CD14-positive monocyte (primary cell): ENCODE measurements at regions not wholly inside any gene's neighbourhood (a gene's known extent, or its start where the extent isn't known, plus 50 kb on each side); places are given as distances from the start of the nearest gene placed in this dataset.

ENCODE experiments used
- DNase-seq, 3 donors: peaks; one replicate each; pipeline ENCODE4 v3.0.0-alpha.2; 2011 to 2022
- H2AFZ ChIP-seq: 2 replicates; pipeline ENCODE4 v1.6.0; 2012; ENCODE audit warnings: mild to moderate bottlenecking, low read depth, low read length, inconsistent platforms; ENCODE audit not compliant: insufficient read depth, poor library complexity, severe bottlenecking
- H3K27ac ChIP-seq, 2 donors: 1 replicate in 1 of 2; 2 replicates in 1 of 2; pipeline ENCODE4 v1.5.1; 2012 to 2013; ENCODE audit warnings: low read length in 2 of 2, control low read depth in 1 of 2, inconsistent platforms in 1 of 2, low read depth in 1 of 2, mild to moderate bottlenecking in 1 of 2
- H3K27me3 ChIP-seq, 2 donors: one replicate each; pipeline versions ENCODE4 v1.6.0 to v1.6.1; 2011 to 2013; ENCODE audit warnings: low read length in 2 of 2; ENCODE audit not compliant: control insufficient read depth in 2 of 2, insufficient read depth in 2 of 2
- H3K36me3 ChIP-seq, 2 donors: replicated peaks in 1 of 2; 1 replicate in 1 of 2; 2 replicates in 1 of 2; pipeline versions ENCODE4 v1.5.1 to v1.6.1; 2012 to 2013; ENCODE audit warnings: low read length in 2 of 2, control low read depth in 1 of 2, inconsistent platforms in 1 of 2, mild to moderate bottlenecking in 1 of 2; ENCODE audit not compliant: insufficient read depth in 2 of 2, control insufficient read depth in 1 of 2
- H3K4me1 ChIP-seq, 2 donors: 1 replicate in 1 of 2; 2 replicates in 1 of 2; pipeline versions ENCODE4 v1.5.1 to v1.6.1; 2012 to 2013; ENCODE audit warnings: low read length in 2 of 2, control low read depth in 1 of 2, inconsistent platforms in 1 of 2, mild to moderate bottlenecking in 1 of 2, moderate library complexity in 1 of 2; ENCODE audit not compliant: insufficient read depth in 2 of 2, control insufficient read depth in 1 of 2
- H3K4me2 ChIP-seq: replicated peaks from 2 replicates; pipeline ENCODE3; 2012; ENCODE audit warnings: low read length, moderate library complexity, mild to moderate bottlenecking; ENCODE audit not compliant: poor library complexity, severe bottlenecking; ENCODE audit errors: extremely low read depth
- H3K4me3 ChIP-seq, 3 experiments: fragments of 200-600 bp in 1 of 3; sonication (generic) in 1 of 3; replicated peaks in 1 of 3; 1 replicate in 2 of 3; 2 replicates in 1 of 3; pipeline ENCODE4 v1.5.1; 2011 to 2013; ENCODE audit warnings: low read length in 3 of 3, mild to moderate bottlenecking in 3 of 3, control low read depth in 2 of 3, low read depth in 2 of 3, inconsistent platforms in 1 of 3, moderate library complexity in 1 of 3
- H3K79me2 ChIP-seq: 2 replicates; pipeline ENCODE4 v1.6.0; 2012; ENCODE audit warnings: mild to moderate bottlenecking, control low read depth, inconsistent platforms, low read length, moderate library complexity; ENCODE audit not compliant: insufficient read depth
- H3K9ac ChIP-seq: 2 replicates; pipeline ENCODE4 v1.6.0; 2017; ENCODE audit warnings: low read length, mild to moderate bottlenecking; ENCODE audit not compliant: insufficient read depth, poor library complexity, severe bottlenecking
- H3K9me3 ChIP-seq, 2 donors: replicated peaks in 1 of 2; 1 replicate in 1 of 2; 2 replicates in 1 of 2; pipeline versions ENCODE4 v1.5.1 to v1.6.1; 2012 to 2013; ENCODE audit warnings: low read length in 2 of 2, control low read depth in 1 of 2; ENCODE audit not compliant: control insufficient read depth in 1 of 2, insufficient read depth in 1 of 2
- H4K20me1 ChIP-seq: 2 replicates; pipeline ENCODE4 v1.6.0; 2012; ENCODE audit warnings: mild to moderate bottlenecking, low read length, control low read depth, moderate library complexity; ENCODE audit not compliant: insufficient read depth
- H3K27ac Mint-ChIP-seq, 7 donors: one replicate each; pipeline ENCODE4 v1.8.0; 2020; ENCODE audit warnings: mild to moderate bottlenecking in 7 of 7, mixed read lengths in 7 of 7, moderate library complexity in 6 of 7, inconsistent platforms in 2 of 7
- H3K27me3 Mint-ChIP-seq, 3 donors: one replicate each; pipeline ENCODE4 v1.8.0; 2021 to 2022; ENCODE audit warnings: low read depth in 3 of 3, mild to moderate bottlenecking in 3 of 3, mixed read lengths in 3 of 3, moderate library complexity in 3 of 3, inconsistent platforms in 1 of 3
- H3K36me3 Mint-ChIP-seq, 2 donors: one replicate each; pipeline ENCODE4 v1.8.0; 2020; ENCODE audit warnings: mixed read lengths in 2 of 2, inconsistent platforms in 1 of 2, mild to moderate bottlenecking in 1 of 2
- H3K4me1 Mint-ChIP-seq: one replicate; pipeline ENCODE4 v1.8.0; 2020; ENCODE audit warnings: mild to moderate bottlenecking, mixed read lengths
- H3K4me3 Mint-ChIP-seq, 2 donors: one replicate each; pipeline ENCODE4 v1.8.0; 2020; ENCODE audit warnings: mild to moderate bottlenecking in 2 of 2, mixed read lengths in 2 of 2, moderate library complexity in 1 of 2
- H3K9me3 Mint-ChIP-seq, 7 donors: one replicate each; pipeline ENCODE4 v1.8.0; 2020 to 2022; ENCODE audit warnings: mixed read lengths in 7 of 7, mild to moderate bottlenecking in 6 of 7, moderate library complexity in 6 of 7, inconsistent platforms in 2 of 7
- WGBS: methylation state at CpG from one replicate; pipeline ENCODE4 v1.1.5; 2013; ENCODE audit warnings: missing lambda C conversion rate; ENCODE audit not compliant: insufficient coverage; 5-methylcytosine and 5-hydroxymethylcytosine counted together
- intact Hi-C, 2 donors: fragments of 100-400 bp; cut with micrococcal nuclease; formaldehyde crosslinking; loops; one replicate each; pipeline versions ENCODE4 v1.15.0 to v1.15.1; 2023
- TF ChIP-seq, protein P1 (sequence below): fragments of 200-600 bp; IDR thresholded peaks from one replicate; pipeline ENCODE4 v1.8.0; 2022; ENCODE audit warnings: antibody characterized with exemption, mild to moderate bottlenecking

DNA sequence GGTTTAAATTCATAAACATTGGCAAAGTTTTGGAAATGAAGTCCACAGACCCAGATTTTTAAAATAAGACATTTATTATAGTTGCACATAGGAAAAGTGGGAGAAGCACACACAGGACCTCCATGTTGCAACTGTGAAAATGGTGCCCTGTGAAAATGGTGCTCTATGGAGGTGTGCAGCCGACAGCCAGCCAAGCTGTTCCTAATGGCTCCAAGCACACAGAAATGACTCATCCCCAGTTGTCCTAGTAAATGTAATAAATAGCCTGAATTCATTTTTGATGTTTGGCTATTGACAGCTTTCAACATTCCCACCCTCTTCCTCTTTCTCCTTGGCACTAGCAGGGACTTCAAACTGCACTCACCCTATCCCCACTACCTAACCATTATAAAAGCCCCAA lies 590.9 kb downstream of the CAAP1 start:
- Mint-ChIP-seq H3K27me3 (no peaks in the 10 kb centered on the region), H3K36me3 (no peaks in the 10 kb centered on the region), H3K4me3 (no peak overlapping the region), H3K9me3 (peaks cover 0 to 2% (median 0%) of the 10 kb centered on the region in 7 donors), H3K4me1 (no peaks in the 10 kb centered on the region), H3K27ac (no peak overlapping the region)
- intact Hi-C loops: no loop called here
- Histone ChIP-seq H3K27me3 (no peaks in the 10 kb centered on the region), H3K79me2 (no peaks in the 10 kb centered on the region), H3K9me3 (no peaks in the 10 kb centered on the region), H3K27ac (no peak overlapping the region), H3K4me1 (no peaks in the 10 kb centered on the region), H3K4me3 (no peak overlapping the region), H3K36me3 (no peaks in the 10 kb centered on the region), H4K20me1 (no peaks in the 10 kb centered on the region), H3K4me2 (no peak overlapping the region), H2AFZ (no peak overlapping the region), H3K9ac (no peak overlapping the region)
- TF ChIP-seq, protein P1, sequence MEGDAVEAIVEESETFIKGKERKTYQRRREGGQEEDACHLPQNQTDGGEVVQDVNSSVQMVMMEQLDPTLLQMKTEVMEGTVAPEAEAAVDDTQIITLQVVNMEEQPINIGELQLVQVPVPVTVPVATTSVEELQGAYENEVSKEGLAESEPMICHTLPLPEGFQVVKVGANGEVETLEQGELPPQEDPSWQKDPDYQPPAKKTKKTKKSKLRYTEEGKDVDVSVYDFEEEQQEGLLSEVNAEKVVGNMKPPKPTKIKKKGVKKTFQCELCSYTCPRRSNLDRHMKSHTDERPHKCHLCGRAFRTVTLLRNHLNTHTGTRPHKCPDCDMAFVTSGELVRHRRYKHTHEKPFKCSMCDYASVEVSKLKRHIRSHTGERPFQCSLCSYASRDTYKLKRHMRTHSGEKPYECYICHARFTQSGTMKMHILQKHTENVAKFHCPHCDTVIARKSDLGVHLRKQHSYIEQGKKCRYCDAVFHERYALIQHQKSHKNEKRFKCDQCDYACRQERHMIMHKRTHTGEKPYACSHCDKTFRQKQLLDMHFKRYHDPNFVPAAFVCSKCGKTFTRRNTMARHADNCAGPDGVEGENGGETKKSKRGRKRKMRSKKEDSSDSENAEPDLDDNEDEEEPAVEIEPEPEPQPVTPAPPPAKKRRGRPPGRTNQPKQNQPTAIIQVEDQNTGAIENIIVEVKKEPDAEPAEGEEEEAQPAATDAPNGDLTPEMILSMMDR: no peak
- WGBS: no CpG with 5 or more reads among the region's 1 CpG
- DNase-seq: no peak

DNA sequence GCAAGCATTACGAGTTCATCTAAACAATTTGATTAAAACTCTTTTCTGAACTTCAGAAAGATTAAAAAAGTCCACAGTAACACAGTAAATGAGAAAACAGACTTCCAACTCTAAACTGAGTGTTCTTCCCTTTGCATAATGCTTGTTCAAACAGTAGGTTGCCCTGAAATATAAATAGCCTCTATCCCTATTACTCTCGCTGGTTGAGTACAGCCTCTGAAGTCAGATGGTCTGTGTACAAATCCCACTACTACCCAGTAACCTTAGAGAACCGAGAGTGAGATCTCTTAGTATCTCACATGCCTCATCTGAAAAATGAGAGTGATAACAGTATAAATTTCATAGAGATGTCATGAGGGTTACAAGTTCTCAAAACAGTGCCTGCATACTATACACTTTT lies 591.6 kb downstream of the CAAP1 start:
- Histone ChIP-seq H3K79me2 (no peaks in the 10 kb centered on the region), H3K4me2 (no peak overlapping the region), H2AFZ (no peak overlapping the region), H3K4me3 (no peak overlapping the region), H3K9me3 (no peaks in the 10 kb centered on the region), H3K4me1 (no peaks in the 10 kb centered on the region), H3K36me3 (no peaks in the 10 kb centered on the region), H3K9ac (no peak overlapping the region), H3K27ac (no peak overlapping the region), H3K27me3 (no peaks in the 10 kb centered on the region), H4K20me1 (no peaks in the 10 kb centered on the region)
- no peak overlapping the region for H3K27ac Mint-ChIP-seq
- intact Hi-C loops: no loop called here
- DNase-seq: no peak
- H3K36me3 Mint-ChIP-seq: no peaks in the 10 kb centered on the region
- TF ChIP-seq, protein P1: no peak
- no peak overlapping the region for H3K4me3 Mint-ChIP-seq
- peaks cover 0 to 2% (median 0%) of the 10 kb centered on the region in 7 donors for H3K9me3 Mint-ChIP-seq
- H3K4me1 Mint-ChIP-seq: no peaks in the 10 kb centered on the region
- no CpG with 5 or more reads among the region's 3 CpGs for WGBS
- no peaks in the 10 kb centered on the region for H3K27me3 Mint-ChIP-seq
